GM18517 (cell line): ENCODE measurements at regions not wholly inside any gene's neighbourhood (a gene's known extent, or its start where the extent isn't known, plus 50 kb on each side); places are given as distances from the start of the nearest gene placed in this dataset.

ENCODE experiments used
- ATAC-seq: cut with Tn5 transposase; IDR thresholded peaks from one replicate; pipeline ENCODE4 v1.9.1; 2021; ENCODE audit warnings: mild to moderate bottlenecking, moderate library complexity; ENCODE audit not compliant: unreplicated experiment

DNA sequence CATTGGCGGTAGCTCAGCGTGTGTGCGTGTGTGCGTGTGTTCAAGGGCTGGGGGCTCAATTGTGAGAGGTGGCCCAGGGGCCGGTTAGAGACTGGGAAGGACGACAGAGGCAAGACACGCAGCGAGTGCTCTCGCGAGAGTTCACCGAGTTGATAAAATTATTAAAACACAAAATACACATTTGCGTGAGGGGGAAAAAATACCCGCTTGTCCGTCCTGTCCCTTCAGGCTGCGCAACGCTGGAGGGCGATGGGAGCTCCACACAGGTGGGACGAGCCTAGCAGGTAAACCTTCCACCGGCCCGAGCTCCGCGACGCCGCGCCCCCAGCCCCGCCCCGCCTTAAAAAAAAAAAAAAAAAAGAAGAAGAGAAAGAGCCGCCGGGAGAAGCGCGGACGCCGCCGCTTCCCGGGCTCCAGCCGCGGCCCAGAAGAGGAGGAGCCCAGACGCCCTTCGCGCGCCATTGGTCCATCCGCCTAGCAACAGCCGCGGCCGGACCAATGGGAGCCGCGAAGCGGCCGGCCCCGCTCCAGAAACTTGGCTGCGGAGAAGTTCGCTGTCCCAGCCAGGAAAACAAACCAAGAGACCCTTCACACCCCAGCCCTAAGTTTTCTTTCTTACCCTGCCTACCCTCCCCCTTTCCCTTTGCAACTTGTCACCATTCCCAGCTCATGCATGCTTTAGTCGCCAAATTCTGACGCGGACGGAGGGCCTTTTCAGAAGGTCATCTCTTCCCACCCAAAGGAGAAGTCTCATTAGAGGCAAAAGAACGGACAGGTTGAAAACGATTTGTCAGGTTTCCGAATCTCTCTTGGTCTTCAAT lies 169.9 kb upstream of the MAF start:
- ATAC-seq = peak; percentile 61

GRCh38 chr16:79769928-79770243 lies 169.3 kb upstream of the MAF start:
- ATAC-seq = no peak

DNA sequence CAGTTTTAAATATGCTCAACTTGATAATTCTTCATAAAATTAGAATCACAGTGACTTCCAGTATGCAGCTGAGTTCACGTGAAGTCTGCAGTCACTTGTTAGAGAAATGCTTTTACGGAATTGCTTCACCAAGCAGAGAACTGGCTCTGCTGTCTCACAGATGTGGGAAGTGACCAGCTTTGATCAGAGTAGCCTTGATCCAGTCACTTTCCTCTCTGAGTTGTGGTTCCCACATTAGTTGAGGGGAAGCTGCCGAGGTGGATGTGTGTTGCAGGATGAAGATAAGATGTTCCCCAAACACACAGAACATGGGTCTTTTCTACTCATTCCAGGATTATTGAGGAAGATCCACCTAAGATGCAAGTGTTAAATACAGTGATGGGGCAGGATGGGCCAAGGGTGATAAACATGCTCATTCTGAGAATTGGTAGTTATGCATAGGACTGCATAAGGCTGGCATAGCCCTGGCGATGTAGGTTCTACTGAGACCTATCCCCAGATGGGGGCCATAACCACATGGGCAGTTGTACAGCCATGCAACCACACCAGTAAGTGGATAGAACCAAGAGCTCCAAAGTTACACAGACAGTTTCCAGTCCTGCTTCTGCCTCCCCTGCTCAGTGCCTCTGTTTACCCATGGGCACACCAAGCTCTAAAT lies 168.9 kb upstream of the MAF start:
- ATAC-seq = no peak

DNA sequence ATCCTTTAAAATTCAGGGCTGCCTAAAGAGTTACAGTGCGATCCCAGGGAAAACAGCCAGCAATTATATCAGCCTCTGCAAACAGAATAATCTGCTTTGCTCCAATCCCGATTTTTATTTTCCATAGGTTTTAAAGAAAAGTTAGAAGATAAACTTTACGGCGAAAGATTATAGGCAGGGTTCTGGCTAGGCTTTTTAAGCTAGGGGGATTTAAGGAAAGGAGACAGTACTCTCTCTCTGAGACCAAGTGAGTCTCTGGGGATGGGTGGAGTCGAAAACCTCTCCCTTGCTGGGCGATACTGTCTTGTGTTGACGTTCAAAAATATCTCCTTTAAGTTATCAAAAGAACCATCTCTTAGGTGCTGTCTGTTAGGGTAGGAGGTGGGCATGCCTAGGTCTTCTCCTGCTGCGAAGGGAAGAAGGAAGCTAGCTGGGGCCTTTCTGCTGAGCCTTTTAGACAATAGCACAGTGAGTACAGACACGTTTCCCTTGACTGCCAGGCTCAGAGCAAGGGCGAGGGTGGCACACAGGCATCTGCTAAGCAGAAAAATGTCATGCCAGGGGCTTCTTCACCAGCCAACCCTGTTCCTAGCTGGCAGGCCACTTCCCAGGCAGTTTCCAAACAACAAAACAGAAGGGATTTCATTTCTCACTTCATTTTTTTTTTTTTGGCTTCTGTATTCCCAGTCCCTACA lies 167.9 kb upstream of the MAF start:
- ATAC-seq = no peak

DNA sequence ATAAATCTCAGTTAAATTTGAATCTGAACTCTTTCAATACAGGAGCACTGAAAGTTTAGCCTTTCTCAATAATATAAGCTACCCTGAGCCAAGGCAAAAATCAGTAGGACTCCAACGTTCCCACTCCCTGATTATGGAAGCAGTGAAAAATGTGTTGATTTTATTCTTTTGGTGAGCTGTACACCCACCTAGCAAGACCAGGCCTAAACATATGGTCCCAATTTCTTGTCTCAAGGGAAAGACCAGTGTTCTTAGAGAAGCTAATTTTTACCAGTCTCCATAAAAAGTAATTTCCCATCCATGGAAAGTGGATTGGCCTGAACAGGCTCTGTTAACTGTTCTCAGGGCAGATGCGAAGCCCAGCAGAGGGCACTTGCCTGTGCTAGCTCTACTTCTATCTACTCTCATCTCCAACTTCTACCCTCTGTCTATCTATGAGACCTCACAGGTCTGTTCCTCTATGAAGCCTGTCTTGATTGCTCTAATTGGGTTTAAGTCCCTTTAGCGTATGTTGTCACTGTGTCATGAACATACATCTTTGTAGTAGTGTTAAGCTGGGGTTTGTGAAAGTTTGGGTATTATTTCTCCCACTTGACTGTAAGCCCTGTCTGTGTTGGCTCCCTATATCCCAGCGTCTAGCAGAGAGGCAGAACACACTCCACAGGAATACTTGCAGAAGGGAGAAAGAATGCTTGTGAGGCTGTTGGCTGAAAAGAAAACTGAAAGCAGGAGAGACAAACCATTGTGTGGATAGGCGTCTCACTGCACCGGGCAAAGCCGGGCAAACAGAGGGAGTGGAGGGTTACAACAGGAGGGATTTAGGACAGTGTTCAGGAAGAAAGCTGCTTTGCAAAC lies 167.1 kb upstream of the MAF start:
- no peak for ATAC-seq

GRCh38 chr16:79765901-79766394 lies 165.4 kb upstream of the MAF start:
- ATAC-seq = no peak

DNA sequence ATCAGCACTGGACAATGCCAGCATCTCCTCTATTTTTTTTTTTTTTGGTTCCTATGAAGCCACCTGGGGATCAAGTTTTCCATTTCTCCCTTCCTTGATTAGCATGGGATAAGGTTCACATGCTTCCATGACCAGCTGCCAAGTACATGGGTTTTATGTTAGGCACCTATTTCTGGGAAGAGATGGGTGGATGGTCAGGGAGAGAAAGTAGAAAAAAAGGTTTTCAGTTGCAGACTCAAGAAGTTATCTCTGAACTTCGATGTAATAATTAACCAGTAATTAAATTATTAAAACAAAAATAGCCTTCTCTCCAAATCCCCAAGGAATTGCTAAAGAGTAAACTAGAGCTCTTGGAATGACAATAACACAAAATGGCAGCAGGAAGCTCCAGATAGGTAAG lies 164.9 kb upstream of the MAF start:
- no peak for ATAC-seq

GRCh38 chr16:79764415-79765110 lies 164.0 kb upstream of the MAF start:
- ATAC-seq = no peak

GRCh38 chr16:79762217-79762616 lies 161.7 kb upstream of the MAF start:
- ATAC-seq = no peak

GRCh38 chr16:79758615-79759346 lies 158.2 kb upstream of the MAF start:
- ATAC-seq = no peak

DNA sequence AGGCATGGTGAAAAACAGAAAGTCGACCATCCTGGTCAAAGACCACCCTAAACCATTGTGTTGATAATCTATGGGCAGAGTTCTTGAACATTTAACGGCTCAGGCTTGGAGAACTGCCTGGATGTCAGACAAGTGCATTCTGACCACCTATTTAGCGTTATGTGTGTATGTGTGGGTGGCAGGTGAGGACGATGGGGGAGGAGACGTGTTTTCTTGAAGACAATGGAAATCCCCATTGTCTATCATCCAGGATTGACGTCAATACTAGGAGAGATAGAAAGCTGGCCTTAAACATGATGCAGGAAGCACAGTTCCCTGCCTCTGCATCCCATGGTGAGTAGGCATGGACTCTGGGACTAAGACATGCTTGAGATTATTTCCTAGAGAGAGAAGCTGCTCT lies 157.4 kb upstream of the MAF start:
- ATAC-seq = no peak

DNA sequence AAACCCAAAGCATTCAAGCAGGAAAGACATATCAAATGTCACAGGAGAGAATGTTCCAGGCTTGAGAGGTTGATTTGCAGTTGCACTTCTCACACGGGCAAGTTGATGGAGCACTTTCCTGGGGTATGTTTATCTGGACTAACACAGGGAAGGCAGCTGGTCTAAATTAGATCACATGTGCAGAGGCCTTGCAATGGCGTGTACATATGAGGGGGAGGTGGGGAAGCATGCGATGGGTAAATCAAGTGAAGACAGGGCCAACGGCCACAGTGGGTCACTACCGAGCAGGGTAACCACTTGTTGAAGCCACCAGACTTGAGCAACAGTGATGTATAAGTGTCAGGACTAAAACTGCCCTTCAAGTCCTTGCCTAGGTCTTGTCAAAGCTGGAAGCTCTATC lies 156.6 kb upstream of the MAF start:
- no peak for ATAC-seq

GRCh38 chr16:79756571-79756970 lies 156.0 kb upstream of the MAF start:
- ATAC-seq = no peak

GRCh38 chr16:79754501-79754900 lies 154.0 kb upstream of the MAF start:
- no peak for ATAC-seq

- no peak for ATAC-seq
These were observed 153.5 kb upstream of the MAF start for GRCh38 chr16:79754081-79754480.

GRCh38 chr16:79753286-79753685 lies 152.7 kb upstream of the MAF start:
- ATAC-seq = no peak

DNA sequence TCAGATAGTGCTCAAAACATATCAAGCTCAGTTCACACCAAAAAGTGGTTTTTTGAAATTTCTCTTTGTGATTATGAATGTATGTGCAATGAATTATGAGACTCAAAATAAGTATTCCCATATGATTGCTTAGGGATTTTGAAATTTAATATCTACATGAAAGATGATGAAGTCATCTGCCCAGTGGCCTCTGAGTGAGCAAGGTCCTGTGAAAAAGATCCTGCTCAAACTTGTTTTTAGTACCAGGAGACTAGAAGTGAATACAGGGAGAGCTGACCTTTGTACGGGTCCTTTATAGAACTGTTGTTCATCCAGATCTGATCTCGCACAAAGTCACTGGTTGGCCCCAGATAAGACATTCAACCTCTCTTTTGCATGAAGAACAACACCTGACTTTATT lies 151.9 kb upstream of the MAF start:
- no peak for ATAC-seq

GRCh38 chr16:79751471-79752184 lies 151.1 kb upstream of the MAF start:
- ATAC-seq = no peak

DNA sequence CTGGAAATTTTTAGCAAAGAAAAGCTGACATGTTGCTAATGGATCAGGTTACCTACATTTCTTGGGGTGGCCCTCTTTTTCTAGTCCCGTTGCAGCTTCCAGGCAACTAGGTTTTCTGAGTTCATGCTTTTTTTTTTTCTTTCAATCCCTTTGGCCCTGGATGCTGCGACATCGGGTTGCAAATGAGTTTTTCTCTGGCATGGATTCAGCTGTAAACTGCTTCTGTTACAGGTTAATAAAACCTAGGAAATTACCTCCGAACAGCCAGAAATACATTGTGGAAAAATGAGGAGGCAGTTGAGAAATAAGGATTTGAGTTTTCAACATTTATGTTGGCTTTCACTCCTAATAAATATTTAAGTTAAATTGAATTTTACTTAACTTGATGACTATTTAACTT lies 149.8 kb upstream of the MAF start:
- ATAC-seq = no peak
